H1 (cell line): ENCODE measurements at regions not wholly inside any gene's neighbourhood (a gene's known extent, or its start where the extent isn't known, plus 50 kb on each side); places are given as distances from the start of the nearest gene placed in this dataset.

Experiments used
- EZH2 ChIP-seq: fragments of 200-600 bp; sonication (generic); IDR thresholded peaks from 2 replicates; pipeline ENCODE4 v1.7.1; 2012; ENCODE audit warnings: low read depth, mild to moderate bottlenecking, moderate library complexity, low read length, inconsistent platforms; ENCODE audit not compliant: severe bottlenecking
- KDM5A ChIP-seq: fragments of 200-600 bp; IDR thresholded peaks from 2 replicates; pipeline ENCODE4 v1.7.1; 2012; ENCODE audit warnings: mild to moderate bottlenecking, low read length, inconsistent platforms, mixed read lengths
- RAD21 ChIP-seq, 2 experiments: IDR thresholded peaks in 1 of 2; conservative IDR thresholded peaks in 1 of 2; 2 replicates each; pipeline ENCODE4 v1.6.1; 2011; ENCODE audit warnings: low read depth in 2 of 2, low read length in 2 of 2, improper control_type of control experiment in 1 of 2, inconsistent platforms in 1 of 2, mild to moderate bottlenecking in 1 of 2, moderate library complexity in 1 of 2
- RFX5 ChIP-seq: IDR thresholded peaks from 2 replicates; pipeline ENCODE4 v1.6.1; 2011; ENCODE audit warnings: low read depth, low read length, improper control_type of control experiment, borderline replicate concordance
- TF ChIP-seq, protein P1 (sequence below): fragments of 300-600 bp; sonication (generic); IDR thresholded peaks from 2 replicates; pipeline ENCODE4 v1.7.1; 2012; ENCODE audit warnings: low read length, moderate library complexity, mild to moderate bottlenecking, inconsistent platforms; ENCODE audit not compliant: insufficient replicate concordance

DNA sequence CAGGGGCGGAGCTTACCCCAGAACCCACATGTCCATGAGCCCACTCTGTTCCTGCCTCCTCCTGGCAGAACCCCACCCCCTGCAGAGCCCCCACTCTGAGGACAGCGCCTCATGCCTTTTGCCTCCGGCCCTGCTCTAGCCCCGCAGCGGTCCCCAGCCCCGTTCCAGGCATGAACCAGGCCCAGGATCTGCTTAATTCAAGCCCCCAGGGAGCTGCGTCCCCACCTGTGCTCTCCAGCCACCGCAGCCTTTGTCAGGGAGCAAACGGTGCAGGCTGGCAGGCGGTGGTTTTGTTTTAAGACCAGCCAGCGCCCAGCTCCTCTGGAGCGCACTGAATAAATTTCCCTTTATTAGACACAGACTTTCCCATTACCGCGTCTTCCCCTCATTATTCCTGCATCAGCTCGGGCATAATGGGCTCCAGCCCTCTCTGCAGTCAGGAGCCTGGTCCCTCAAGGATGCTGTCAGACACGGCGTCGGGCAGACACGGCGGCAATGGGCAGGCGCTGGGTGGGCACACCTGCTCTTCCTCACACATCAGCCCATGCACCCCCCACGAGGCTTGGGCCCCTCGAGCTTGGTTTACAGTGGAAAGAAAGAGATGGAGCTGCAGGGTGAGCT lies 137.6 kb downstream of the OLFM1 start (continued):
- TF ChIP-seq, protein P1, sequence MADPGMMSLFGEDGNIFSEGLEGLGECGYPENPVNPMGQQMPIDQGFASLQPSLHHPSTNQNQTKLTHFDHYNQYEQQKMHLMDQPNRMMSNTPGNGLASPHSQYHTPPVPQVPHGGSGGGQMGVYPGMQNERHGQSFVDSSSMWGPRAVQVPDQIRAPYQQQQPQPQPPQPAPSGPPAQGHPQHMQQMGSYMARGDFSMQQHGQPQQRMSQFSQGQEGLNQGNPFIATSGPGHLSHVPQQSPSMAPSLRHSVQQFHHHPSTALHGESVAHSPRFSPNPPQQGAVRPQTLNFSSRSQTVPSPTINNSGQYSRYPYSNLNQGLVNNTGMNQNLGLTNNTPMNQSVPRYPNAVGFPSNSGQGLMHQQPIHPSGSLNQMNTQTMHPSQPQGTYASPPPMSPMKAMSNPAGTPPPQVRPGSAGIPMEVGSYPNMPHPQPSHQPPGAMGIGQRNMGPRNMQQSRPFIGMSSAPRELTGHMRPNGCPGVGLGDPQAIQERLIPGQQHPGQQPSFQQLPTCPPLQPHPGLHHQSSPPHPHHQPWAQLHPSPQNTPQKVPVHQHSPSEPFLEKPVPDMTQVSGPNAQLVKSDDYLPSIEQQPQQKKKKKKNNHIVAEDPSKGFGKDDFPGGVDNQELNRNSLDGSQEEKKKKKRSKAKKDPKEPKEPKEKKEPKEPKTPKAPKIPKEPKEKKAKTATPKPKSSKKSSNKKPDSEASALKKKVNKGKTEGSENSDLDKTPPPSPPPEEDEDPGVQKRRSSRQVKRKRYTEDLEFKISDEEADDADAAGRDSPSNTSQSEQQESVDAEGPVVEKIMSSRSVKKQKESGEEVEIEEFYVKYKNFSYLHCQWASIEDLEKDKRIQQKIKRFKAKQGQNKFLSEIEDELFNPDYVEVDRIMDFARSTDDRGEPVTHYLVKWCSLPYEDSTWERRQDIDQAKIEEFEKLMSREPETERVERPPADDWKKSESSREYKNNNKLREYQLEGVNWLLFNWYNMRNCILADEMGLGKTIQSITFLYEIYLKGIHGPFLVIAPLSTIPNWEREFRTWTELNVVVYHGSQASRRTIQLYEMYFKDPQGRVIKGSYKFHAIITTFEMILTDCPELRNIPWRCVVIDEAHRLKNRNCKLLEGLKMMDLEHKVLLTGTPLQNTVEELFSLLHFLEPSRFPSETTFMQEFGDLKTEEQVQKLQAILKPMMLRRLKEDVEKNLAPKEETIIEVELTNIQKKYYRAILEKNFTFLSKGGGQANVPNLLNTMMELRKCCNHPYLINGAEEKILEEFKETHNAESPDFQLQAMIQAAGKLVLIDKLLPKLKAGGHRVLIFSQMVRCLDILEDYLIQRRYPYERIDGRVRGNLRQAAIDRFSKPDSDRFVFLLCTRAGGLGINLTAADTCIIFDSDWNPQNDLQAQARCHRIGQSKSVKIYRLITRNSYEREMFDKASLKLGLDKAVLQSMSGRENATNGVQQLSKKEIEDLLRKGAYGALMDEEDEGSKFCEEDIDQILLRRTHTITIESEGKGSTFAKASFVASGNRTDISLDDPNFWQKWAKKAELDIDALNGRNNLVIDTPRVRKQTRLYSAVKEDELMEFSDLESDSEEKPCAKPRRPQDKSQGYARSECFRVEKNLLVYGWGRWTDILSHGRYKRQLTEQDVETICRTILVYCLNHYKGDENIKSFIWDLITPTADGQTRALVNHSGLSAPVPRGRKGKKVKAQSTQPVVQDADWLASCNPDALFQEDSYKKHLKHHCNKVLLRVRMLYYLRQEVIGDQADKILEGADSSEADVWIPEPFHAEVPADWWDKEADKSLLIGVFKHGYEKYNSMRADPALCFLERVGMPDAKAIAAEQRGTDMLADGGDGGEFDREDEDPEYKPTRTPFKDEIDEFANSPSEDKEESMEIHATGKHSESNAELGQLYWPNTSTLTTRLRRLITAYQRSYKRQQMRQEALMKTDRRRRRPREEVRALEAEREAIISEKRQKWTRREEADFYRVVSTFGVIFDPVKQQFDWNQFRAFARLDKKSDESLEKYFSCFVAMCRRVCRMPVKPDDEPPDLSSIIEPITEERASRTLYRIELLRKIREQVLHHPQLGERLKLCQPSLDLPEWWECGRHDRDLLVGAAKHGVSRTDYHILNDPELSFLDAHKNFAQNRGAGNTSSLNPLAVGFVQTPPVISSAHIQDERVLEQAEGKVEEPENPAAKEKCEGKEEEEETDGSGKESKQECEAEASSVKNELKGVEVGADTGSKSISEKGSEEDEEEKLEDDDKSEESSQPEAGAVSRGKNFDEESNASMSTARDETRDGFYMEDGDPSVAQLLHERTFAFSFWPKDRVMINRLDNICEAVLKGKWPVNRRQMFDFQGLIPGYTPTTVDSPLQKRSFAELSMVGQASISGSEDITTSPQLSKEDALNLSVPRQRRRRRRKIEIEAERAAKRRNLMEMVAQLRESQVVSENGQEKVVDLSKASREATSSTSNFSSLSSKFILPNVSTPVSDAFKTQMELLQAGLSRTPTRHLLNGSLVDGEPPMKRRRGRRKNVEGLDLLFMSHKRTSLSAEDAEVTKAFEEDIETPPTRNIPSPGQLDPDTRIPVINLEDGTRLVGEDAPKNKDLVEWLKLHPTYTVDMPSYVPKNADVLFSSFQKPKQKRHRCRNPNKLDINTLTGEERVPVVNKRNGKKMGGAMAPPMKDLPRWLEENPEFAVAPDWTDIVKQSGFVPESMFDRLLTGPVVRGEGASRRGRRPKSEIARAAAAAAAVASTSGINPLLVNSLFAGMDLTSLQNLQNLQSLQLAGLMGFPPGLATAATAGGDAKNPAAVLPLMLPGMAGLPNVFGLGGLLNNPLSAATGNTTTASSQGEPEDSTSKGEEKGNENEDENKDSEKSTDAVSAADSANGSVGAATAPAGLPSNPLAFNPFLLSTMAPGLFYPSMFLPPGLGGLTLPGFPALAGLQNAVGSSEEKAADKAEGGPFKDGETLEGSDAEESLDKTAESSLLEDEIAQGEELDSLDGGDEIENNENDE = no peak
- TF ChIP-seq RAD21 (IDR thresholded peaks at IDR 0.05 in 1 of 2, conservative IDR thresholded peaks at IDR 0.05 in 1 of 2; ENCODE audit: low read depth in 2 of 2, low read length in 2 of 2) (no peak), KDM5A (no peak), EZH2 (no peak), RFX5 (no peak)
- TF ChIP-seq, all 59 proteins: peak for 0
